Vagina (tissue), 2 donors: ENCODE measurements at regions not wholly inside any gene's neighbourhood (a gene's known extent, or its start where the extent isn't known, plus 50 kb on each side); places are given as distances from the start of the nearest gene placed in this dataset.
"Not testable (repeated sequence)": the region's sequence is repeated elsewhere in the genome, so short reads cannot be mapped to it uniquely, and the experiment has no call there.

Source experiments
- DNase-seq, 2 donors: peaks; one replicate each; pipeline ENCODE4 v3.0.0-alpha.2; 2017; ENCODE audit errors: extremely low spot score in 2 of 2
- H3K27ac ChIP-seq: fragments of 200-600 bp; sonication (generic); one replicate; pipeline ENCODE4 v1.5.1; 2019
- H3K27me3 ChIP-seq: fragments of 200-600 bp; sonication (generic); one replicate; pipeline ENCODE4 v1.5.1; 2019
- H3K36me3 ChIP-seq, 2 donors: fragments of 200-600 bp; sonication (generic); one replicate each; pipeline ENCODE4 v1.5.1; 2017 to 2019
- H3K4me1 ChIP-seq: fragments of 200-600 bp; sonication (generic); one replicate; pipeline ENCODE4 v1.5.1; 2019
- H3K4me3 ChIP-seq, 2 donors: fragments of 200-600 bp; sonication (generic); 1 replicate in 1 of 2; 2 replicates in 1 of 2; pipeline ENCODE4 v1.5.1; 2016 to 2019
- H3K9me3 ChIP-seq: fragments of 200-600 bp; sonication (generic); one replicate; pipeline ENCODE4 v1.5.1; 2019
- CTCF ChIP-seq, 3 experiments: fragments of 450-650 bp in 2 of 3; fragments of 200-600 bp in 1 of 3; sonication (generic) in 1 of 3; IDR thresholded peaks; one replicate each; pipeline ENCODE4 v1.5.1; 2017 to 2019; ENCODE audit warnings: antibody characterized with exemption in 3 of 3, mild to moderate bottlenecking in 2 of 3, moderate library complexity in 2 of 3
- POLR2A ChIP-seq, 2 donors: fragments of 450-650 bp; IDR thresholded peaks; one replicate each; pipeline ENCODE4 v1.6.1; 2017; ENCODE audit warnings: antibody characterized with exemption in 2 of 2, mild to moderate bottlenecking in 2 of 2, moderate library complexity in 2 of 2
- POLR2AphosphoS5 ChIP-seq, 2 donors: sonication (generic); formaldehyde crosslinking; IDR thresholded peaks; one replicate each; pipeline ENCODE4 v1.9.0; 2017; ENCODE audit warnings: antibody characterized with exemption in 2 of 2, mild to moderate bottlenecking in 2 of 2, low read depth in 1 of 2; ENCODE audit not compliant: insufficient read depth in 1 of 2
- intact Hi-C: fragments of 100-400 bp; cut with DNase I; formaldehyde crosslinking; loops from one replicate; pipeline ENCODE4 v1.15.1; 2023

- H3K27ac ChIP-seq, result no peak overlapping the region
- H3K4me1 ChIP-seq, result no peaks in the 10 kb centered on the region
- DNase-seq, result no peak
- TF ChIP-seq POLR2A (IDR thresholded peaks at IDR 0.05), result no peak
- no peaks in the 10 kb centered on the region for H3K27me3 ChIP-seq
- H3K4me3 ChIP-seq, result no peak overlapping the region
- no peaks in the 10 kb centered on the region for H3K36me3 ChIP-seq
- intact Hi-C loops, result no loop called here
- no peaks in the 10 kb centered on the region for H3K9me3 ChIP-seq
Measured at GRCh38 chr6:146937316-146937715, 266.9 kb upstream of the STXBP5 start.

- Histone ChIP-seq H3K9me3 (no peaks in the 10 kb centered on the region), H3K27ac (no peak overlapping the region), H3K4me1 (no peaks in the 10 kb centered on the region), H3K36me3 (no peaks in the 10 kb centered on the region), H3K27me3 (no peaks in the 10 kb centered on the region), H3K4me3 (no peak overlapping the region)
- intact Hi-C loops, result no loop called here
- no peak for DNase-seq
- TF ChIP-seq POLR2A (IDR thresholded peaks at IDR 0.05) (no peak), POLR2AphosphoS5 (IDR thresholded peaks at IDR 0.05; ENCODE audit: insufficient read depth in 1 of 2, low read depth in 1 of 2) (no peak), CTCF (IDR thresholded peaks at IDR 0.05) (no peak)
Measured at GRCh38 chr6:146938266-146938665, 266.0 kb upstream of the STXBP5 start.

GRCh38 chr6:146939456-146939855, 264.8 kb upstream of the STXBP5 start:
- H3K27ac ChIP-seq, result not testable (repeated sequence)

GRCh38 chr6:146943664-146944063, 260.6 kb upstream of the STXBP5 start:
- Histone ChIP-seq H3K9me3 (no peaks in the 10 kb centered on the region), H3K27me3 (no peaks in the 10 kb centered on the region), H3K4me3 (no peak overlapping the region), H3K27ac (no peak overlapping the region), H3K36me3 (no peaks in the 10 kb centered on the region), H3K4me1 (no peaks in the 10 kb centered on the region)
- no peak for DNase-seq
- TF ChIP-seq CTCF (IDR thresholded peaks at IDR 0.05) (no peak), POLR2A (IDR thresholded peaks at IDR 0.05) (no peak), POLR2AphosphoS5 (IDR thresholded peaks at IDR 0.05; ENCODE audit: insufficient read depth in 1 of 2, low read depth in 1 of 2) (no peak)
- intact Hi-C loops, result no loop called here

More at GRCh38 chr6:146939456-146939855, 264.8 kb upstream of the STXBP5 start:
- H3K4me3 ChIP-seq, H3K4me1 ChIP-seq, H3K27me3 ChIP-seq, H3K36me3 ChIP-seq, DNase-seq, intact Hi-C loops, H3K9me3 ChIP-seq: not testable (repeated sequence)

GRCh38 chr6:146944077-146944476, 260.1 kb upstream of the STXBP5 start:
- no peaks in the 10 kb centered on the region for H3K4me1 ChIP-seq
- H3K9me3 ChIP-seq, result no peaks in the 10 kb centered on the region
- DNase-seq, result no peak
- no peaks in the 10 kb centered on the region for H3K36me3 ChIP-seq
- H3K27ac ChIP-seq, result no peak overlapping the region
- intact Hi-C loops, result no loop called here
- TF ChIP-seq POLR2AphosphoS5 (IDR thresholded peaks at IDR 0.05; ENCODE audit: insufficient read depth in 1 of 2, low read depth in 1 of 2) (no peak), CTCF (IDR thresholded peaks at IDR 0.05) (no peak), POLR2A (IDR thresholded peaks at IDR 0.05) (no peak)
- H3K27me3 ChIP-seq, result no peaks in the 10 kb centered on the region
- H3K4me3 ChIP-seq, result no peak overlapping the region

- Histone ChIP-seq H3K27ac (no peak overlapping the region), H3K9me3 (no peaks in the 10 kb centered on the region), H3K27me3 (no peaks in the 10 kb centered on the region), H3K36me3 (no peaks in the 10 kb centered on the region), H3K4me3 (no peak overlapping the region), H3K4me1 (no peaks in the 10 kb centered on the region)
- TF ChIP-seq CTCF (IDR thresholded peaks at IDR 0.05), result no peak
- DNase-seq, result no peak
- intact Hi-C loops, result no loop called here
Measured at GRCh38 chr6:146944809-146945208, 259.4 kb upstream of the STXBP5 start.
